Fibroblast of skin of scalp (primary cell): ENCODE measurements at regions not wholly inside any gene's neighbourhood (a gene's known extent, or its start where the extent isn't known, plus 50 kb on each side); places are given as distances from the start of the nearest gene placed in this dataset.

ENCODE experiments used
- DNase-seq: peaks from one replicate; pipeline ENCODE4 v3.0.0-alpha.2; 2013

DNA sequence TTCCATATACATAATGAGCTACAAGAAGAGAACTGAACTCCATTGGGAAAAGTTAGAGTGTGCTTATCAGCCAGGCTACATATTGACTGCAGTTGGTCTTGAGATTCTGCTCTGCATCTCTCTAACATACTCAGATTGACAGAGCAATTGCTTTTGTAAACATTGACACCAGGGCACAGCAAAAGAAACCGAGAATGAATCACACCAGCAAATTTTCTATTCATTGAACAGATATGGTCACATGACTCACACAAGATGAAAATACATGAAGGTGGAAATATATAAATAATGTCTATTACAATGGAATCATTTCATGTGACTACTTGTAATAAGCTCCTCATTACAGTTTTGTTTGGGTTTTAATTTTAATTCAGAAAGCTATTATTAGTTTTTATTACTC is 691.9 kb upstream of the TMEFF2 start:
- DNase-seq: no peak

DNA sequence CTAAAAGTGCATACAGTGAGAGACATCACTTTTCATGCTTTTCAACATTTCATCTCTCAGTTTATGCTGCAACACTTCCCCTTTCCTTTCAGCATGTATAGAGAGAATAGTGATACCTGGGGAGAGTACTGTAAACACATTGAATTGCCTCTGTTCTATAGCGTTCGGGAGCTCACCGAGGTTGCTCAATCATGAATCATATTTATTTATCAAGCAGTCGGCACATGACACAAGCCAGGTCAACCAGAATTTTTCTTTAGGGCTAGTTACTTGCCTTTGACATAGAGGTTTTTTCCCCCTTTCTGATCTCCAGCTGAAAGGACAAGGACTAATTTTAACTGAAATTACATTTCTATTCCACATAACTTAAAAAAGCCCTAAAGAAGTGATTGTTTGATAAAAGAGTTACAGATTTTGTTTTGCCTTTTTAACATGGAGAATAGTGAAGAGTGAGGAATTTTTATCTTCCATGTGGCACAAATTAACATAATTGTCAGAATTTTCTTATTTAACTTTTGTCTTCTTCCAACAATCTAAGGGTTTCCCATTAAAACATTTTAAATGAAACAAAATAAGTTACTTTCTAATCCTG is 690.9 kb upstream of the TMEFF2 start:
- no peak for DNase-seq

DNA sequence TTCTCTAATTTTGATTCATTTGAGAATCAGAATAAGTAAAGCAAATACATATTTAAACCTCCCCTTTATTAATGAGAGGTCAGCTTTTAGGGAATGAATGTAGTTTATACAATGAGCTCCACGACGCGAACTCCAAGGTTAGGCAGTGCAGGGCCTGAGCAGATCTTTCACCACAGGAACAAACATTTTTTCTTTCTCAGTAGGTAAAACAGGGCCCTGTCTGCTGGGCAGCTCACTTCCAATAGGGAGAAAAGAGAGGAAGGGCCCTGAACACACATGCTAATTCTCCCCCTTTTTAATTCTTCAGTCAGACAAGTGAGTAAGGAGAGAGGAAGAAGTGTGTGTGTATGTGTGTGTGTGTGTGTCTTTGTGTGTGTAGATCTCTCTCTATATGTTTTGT is 682.4 kb upstream of the TMEFF2 start:
- no peak for DNase-seq

DNA sequence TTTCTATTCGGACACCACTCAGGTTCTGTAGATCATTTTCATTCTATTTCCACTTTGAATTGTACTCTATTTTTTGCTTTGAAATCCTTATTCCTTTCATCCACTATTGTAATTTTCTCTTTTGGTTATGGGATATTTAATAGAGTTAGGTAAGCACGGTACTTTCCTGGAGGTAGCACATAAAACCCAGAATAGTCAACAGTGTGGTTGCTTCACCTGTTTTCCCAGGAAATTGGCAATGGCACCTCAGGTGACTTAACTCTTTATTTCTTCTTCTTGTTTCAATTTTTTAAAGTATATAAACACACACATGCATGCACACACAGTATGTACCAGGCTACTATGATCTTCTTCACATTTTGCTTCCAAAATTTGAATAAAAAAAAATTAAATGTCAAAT is 682.0 kb upstream of the TMEFF2 start:
- DNase-seq: no peak

DNA sequence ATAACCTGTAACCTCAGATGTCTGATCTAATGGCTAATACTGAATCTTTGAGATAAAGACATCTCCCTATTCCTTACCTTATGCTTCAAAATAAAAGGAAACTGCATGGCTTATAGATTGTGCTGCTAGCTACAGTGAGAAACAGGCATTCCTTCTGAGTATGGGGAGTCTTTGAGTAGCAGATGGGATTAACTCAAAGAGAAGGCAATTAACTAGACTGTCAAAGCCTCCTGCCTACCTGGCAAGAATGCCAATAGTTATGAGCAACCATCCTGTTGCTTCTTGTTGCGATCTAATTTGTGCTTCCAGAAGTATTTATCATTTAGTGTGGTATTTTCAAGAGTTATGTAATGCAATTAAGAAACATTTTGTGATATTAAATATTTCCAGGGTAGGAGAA is 660.0 kb upstream of the TMEFF2 start:
- DNase-seq: no peak

DNA sequence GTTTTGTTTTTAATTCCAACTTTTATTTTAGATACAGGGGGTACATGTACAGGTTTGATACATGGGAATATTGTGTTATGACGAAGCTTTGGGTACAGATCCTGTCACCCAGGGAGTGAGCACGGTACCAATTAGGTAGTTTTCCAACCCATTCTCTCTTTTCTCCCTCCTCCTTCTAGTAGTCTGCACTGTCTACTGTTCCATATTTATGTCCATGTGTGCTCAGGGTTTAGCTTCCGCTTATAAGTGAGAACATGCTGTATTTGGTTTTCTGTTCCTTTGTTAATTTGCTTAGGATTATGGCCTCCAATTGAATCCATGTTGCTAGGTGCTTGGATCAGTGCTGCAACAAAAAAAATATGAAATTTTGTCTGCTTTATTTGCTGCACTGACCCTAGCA is 659.3 kb upstream of the TMEFF2 start:
- no peak for DNase-seq

DNA sequence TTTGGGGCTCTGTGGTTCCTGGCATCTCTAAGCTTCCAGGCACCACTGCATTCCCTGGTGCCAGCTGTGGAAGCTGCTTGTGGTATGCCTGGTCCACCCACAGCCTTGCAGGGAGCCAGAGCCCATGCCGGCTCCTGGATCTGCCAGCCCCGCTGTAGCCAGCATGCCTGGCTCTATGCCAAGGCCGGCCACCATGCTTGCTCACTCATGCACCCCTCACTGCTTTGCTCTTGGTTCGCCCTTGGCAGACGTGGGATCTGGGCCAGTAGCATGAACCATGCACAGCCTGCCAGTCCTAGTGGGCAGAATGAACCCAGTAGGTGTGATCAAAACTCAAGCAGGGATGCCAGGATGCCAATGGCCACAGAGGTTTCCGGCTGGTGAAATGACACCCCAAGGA is 634.2 kb upstream of the TMEFF2 start:
- DNase-seq: no peak

DNA sequence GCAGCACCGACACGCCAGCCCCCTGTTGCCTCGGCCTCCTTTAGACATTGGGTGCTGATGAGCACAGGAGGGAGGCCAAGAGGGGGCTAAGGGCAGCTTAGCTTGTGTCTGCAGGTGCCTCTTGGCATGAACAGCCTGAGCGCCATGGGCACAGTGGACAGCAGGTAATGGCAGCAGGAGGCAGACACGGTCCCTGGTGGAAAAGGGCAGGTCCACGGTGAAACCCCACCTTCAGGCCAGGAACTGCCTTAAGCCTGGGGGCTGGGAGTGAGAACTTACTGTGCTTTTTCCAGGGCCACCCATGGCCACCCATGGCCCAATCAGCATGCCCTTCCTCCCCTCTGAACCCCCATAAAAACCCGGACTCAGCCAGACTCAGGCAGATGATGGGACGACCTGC is 633.4 kb upstream of the TMEFF2 start:
- DNase-seq: no peak

DNA sequence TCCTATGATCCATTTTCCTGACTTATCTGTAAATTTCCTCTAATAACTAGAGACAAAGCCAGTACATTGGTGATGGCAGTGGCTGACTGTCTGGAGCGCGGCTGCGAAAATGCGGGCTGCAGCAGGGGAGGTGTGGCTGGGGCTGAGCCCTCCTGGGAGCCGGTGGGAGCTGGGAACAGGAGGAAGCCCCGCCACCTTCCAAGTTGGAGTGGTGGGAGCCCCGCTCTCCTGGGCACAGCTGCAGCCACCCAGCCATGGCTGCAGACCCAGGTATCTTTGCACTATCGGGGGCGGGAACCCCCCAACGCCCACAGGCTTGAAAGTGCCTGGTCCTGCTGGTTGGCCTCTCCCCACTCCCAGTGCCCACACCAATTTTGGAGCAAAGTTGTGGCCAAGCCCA is 633.0 kb upstream of the TMEFF2 start:
- no peak for DNase-seq

DNA sequence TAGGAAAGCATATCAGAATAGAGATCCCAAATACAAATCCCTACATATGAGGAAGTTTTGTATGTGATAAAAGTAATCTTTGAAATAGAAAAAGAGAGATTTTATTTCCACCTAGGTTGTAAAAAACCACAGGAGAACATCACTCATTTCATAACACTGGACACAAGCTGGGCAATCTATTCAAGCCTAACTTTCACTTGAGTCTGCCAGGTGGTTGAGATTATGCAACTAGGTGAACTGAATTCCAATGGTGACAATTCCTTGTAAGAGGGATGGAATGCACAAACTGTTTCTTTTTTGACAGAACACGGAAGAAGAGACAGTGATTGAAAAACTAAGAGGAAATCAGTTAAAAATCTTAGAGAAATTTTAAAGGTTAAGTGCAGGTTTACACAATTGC is 619.6 kb upstream of the TMEFF2 start:
- no peak for DNase-seq

DNA sequence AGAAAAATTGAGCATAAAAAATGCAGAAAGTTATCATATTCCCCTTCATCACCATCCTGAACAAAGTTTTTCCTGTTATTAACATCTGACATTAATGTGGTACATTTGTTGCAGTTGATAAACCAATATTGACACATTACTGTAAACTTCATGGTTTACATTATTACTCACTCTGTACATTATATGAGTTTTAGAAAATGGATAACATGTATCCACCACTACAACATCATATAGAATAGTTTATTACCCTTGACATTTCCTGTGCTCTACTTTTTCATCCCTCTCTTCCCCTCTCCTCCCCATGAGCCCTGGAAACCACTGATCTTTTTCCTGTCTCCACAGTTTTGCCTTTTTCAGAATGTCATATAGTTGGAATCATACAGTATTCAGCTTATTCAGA is 618.6 kb upstream of the TMEFF2 start:
- DNase-seq: no peak

DNA sequence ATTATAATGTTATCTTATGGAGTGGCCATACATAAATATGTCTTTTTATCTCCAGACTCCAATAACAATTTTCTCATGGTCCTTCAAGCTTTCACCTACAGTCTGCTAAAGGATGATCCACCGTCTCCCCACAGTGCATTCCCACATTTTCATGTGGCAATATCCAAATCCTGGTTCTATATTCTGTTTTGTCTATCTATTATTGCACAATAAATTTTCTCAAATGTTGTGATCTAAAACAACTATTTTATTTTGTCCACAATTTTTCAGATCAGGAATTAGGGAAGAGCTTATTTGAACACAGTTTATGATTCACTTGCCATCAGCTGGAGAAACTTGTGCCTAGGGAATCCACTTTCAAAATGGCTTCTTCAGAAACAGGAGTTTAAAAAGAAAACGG is 614.4 kb upstream of the TMEFF2 start:
- no peak for DNase-seq

DNA sequence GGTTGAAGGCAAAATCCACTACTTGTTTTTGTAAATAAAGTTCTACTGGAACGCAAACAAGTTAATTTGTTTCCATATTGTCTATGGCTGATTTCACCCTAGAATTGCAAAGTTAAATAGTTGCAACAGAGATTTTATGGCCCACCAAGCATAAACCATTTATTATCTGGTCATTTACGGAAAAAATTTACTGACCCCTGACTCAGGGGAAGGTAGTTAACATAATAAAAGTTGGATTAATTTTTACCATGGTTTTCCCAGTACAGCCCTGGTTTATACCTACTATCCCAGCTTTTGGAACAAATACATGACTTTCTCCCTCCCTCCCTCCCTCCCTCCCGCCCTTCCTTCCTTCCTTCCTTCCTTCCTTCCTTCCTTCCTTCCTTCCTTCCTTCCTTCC is 588.9 kb upstream of the TMEFF2 start:
- no peak for DNase-seq

DNA sequence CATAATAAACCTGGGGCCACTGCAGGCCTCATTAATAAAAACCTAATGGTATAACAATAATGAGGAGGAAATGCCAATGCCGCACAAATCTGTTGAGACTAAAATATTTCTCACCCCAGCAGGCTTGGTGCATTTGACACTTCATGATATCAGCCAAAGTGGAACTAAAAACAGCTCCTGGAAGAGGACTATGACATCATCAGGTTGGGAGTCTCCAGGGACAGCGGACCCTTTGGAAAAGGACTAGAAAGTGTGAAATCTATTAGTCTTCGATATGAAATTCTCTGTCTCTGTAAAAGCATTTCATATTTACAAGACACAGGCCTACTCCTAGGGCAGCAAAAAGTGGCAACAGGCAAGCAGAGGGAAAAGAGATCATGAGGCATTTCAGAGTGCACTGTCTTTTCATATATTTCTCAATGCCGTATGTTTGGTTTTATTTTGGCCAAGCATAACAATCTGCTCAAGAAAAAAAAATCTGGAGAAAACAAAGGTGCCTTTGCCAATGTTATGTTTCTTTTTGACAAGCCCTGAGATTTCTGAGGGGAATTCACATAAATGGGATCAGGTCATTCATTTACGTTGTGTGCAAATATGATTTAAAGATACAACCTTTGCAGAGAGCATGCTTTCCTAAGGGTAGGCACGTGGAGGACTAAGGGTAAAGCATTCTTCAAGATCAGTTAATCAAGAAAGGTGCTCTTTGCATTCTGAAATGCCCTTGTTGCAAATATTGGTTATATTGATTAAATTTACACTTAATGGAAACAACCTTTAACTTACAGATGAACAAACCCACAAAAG is 580.9 kb upstream of the TMEFF2 start:
- no peak for DNase-seq

DNA sequence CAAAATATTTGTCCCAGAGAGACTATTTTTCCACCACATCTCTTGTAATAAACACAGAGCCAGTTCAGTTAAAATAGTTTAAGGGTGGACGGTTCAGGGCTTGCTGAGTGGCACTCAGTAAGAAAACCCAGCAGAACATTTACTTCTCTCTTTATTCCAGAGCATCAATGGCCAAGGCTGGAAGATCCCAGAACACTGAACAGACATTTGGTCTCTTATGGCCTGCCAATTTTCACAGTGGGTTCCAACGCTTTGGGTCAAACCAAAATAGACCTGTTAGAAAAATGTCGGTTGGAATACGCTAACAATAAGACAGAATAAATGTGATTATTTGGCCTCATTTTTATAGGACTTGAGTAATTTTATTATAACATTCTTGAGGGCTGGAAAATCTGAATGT is 580.3 kb upstream of the TMEFF2 start:
- DNase-seq: no peak

DNA sequence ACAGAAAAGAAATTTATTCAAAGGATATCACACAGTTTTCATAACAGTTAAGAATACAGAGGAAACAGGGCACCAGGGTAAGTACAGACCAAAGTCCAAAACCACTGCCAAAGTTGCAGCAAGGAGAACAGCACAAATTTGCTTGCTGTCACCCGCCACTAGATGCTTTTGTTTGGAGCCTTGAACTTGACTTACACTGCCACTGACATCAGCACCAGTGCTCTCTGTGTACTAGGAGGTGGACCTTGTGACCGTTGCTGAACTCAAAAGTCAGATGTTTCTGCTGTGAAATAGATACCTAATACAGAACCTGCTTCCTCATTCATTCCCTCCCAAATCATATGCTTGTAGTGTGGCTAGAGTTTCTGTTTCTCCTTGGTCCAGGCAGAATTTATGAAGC is 578.3 kb upstream of the TMEFF2 start:
- no peak for DNase-seq

DNA sequence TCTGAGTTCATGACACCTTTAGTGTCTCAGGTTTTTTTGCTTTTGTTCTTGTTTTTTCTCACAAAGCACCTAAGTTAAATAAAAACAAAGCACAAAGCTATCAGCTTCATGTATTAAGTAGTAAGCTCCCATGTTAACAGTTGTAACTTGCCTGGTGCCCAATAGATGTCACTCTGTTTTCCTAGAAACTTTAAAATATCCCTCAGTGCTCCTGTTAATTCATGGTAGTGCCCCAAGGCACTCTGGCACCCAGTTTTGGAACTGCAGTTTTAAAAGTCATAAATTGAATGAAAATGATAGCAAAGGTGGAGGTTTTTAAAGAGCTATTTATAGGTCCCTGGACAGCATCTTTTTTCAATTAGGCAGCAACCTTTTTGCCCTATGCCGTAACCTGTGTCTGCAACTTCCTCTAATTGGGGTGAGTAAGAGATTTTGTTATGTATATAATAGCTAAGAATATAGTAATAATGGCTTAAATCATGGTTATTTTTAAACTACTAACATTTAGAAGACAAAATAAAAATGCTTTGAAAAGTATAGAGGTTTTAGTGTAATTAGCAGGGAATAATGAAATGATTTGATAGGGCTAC is 555.0 kb upstream of the TMEFF2 start:
- peak; percentile 10 for DNase-seq

DNA sequence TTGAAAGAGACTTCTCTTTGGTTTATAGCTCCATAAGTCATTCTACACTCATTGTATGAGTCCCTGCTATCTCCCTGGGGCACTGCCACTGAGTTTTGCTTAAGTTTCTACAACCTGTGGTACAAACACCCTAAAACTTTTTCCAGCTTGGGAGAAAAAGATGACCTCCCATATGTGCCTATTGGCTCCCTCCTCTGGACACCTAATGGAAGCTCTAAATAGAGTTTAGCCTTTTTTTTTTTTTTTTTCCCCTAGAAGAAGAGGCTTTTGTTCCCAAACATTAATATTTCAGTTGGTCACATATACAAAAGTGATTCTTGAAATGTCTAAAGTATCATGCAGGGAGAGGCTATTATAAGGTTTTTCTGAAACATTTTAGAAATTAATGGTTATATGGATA is 547.2 kb upstream of the TMEFF2 start:
- no peak for DNase-seq

DNA sequence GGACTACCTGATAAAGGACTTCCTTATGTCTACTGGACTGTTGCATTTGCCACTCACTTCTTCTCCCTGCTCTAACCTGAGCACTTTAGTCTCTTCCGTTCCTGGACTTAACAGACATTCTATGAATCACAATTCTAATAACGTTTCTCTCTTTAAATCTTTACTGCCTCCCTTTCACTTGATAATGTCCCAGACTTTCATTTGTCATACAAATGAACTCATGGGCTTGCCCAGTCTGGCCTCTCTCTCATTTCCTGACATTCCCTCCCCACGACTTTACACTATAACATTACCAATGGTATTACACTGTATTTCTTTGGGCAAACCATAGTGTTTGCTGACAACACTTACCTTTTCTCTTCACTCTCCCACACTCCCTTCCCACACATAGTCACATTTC is 540.7 kb upstream of the TMEFF2 start:
- DNase-seq: no peak

DNA sequence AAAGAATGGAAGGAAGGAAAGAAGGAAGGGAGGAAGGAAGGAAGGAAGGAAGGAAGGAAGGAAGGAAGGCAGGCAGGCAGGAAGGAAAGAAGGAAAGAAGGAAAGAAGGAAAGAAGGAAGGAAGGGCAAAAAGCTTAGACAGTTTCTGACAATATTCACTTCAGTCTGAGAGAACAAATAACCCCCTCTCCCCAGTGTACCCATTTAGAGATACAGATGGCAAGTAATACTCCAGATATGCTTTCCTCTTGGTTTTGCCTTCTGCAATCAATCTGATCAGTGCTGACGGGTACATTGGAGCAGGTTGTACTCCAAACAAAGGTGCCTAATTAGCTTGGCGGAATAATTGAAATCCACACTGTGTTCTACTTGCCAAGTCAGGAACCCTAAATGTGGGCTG is 534.6 kb upstream of the TMEFF2 start:
- DNase-seq: no peak

DNA sequence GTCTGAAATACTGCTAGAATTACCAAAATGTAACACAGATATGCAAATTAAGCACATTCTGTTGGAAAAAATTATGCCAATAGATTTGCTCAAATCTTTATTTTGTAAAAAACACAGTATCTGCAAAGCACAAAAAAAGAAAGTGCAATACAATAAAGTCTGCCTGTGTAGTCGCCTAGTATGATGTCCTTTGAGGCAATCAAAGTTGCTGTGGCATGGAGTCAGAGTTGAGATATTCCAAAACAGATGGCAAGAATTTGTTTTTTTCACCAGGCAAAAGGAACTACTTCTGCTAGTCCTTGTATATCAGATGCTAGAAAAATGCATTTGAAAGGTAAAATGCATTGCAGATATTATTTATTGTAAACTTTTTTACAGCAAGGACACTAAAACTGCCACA is 531.3 kb upstream of the TMEFF2 start:
- DNase-seq: no peak

DNA sequence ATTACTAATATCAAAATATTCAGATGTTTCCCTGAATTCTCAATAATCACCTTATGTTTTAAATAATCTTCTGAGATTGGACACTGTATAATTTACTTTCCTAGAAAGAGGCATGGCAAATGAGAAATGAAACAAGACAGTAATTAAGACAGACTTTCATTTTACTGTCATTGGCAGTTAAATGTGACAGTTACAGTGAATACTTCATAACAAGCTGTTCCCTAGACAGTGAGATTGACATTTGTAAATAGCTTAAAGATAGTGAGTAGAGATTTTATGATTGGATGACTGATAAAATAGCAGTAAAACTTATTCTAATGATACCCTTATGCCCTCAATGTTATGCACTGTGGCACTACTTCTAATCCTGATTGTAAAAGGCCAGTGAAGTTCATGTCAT is 524.9 kb upstream of the TMEFF2 start:
- DNase-seq: no peak

DNA sequence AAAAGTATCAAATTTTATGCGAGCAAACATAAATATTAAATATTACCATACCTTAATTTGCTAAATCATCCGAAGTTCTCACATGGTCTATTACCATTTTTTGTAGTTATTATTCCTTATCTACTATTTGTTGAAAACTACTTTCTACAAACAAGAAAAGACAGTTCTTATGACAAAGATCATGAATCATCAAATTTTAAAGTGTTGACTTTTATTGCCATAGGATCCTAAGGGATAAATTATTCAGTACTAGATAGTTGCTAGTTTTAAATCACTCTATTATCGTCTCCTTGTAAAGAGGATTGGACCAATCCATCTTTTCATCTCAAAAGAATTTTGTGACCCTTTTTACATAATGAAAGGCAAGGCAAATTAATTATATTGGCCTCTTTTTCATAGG is 523.6 kb upstream of the TMEFF2 start:
- DNase-seq: no peak

DNA sequence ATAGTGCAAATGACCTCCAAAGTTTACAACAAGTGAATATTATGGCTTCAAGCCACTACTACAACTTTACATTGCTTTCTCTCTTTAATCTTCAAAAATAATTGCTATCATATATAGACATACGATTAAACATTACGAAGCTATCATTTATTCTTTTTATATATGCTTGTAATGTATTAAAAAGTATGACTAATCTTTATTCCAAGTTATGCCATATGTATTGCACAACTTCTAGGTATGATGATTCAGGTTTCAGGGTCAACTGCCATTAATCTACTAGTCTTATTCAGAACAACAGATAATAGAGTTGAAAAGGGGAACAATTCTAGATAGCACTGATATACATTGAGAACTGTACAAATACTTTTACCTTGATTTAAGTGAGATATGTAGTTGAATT is 506.2 kb upstream of the TMEFF2 start:
- no peak for DNase-seq

DNA sequence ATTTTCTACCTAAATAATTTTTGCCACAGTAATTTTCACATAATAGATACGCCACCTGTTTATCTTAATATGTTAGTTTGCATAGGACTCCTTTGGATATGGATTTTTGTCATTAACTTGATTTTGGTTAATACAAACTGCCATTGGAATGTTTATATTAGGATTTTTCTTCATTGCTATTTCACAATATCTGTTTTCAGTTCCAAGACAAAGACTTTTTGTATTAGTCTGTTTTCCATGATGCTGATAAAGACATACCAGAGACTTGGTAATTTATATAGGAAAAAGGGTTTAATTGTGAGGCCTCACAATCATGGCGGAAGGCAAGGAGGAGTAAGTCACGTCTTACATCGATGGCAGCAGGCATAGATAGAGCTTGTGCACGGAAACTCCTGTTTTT is 503.1 kb upstream of the TMEFF2 start:
- no peak for DNase-seq
